HepG2 (cell line): ENCODE measurements at regions not wholly inside any gene's neighbourhood (a gene's known extent, or its start where the extent isn't known, plus 50 kb on each side); places are given as distances from the start of the nearest gene placed in this dataset.

Experiments
- BRD4 ChIP-seq: sonication (generic); formaldehyde crosslinking; IDR thresholded peaks from 2 replicates; pipeline ENCODE4 v1.4.0; 2020; ENCODE audit warnings: missing genetic modification reagents
- CREB3 ChIP-seq: sonication (generic); formaldehyde crosslinking; IDR thresholded peaks from 2 replicates; pipeline ENCODE4 v1.5.0; 2020; ENCODE audit warnings: missing genetic modification reagents
- GLMP ChIP-seq: sonication (generic); formaldehyde crosslinking; IDR thresholded peaks from 2 replicates; pipeline ENCODE4 v1.9.0; 2021; ENCODE audit warnings: missing genetic modification reagents, mild to moderate bottlenecking, borderline replicate concordance
- IRF2 ChIP-seq: IDR thresholded peaks from 2 replicates; pipeline ENCODE4 v1.6.1; 2018; ENCODE audit warnings: missing genetic modification reagents, missing compliant biosample characterization
- KLF15 ChIP-seq: sonication (generic); formaldehyde crosslinking; IDR thresholded peaks from 2 replicates; pipeline ENCODE4 v1.8.1; 2023; ENCODE audit warnings: borderline replicate concordance, mild to moderate bottlenecking, inconsistent platforms, missing genetic modification reagents, mixed read lengths
- MLLT10 ChIP-seq: sonication (generic); formaldehyde crosslinking; IDR thresholded peaks from 2 replicates; pipeline ENCODE4 v1.4.0; 2020; ENCODE audit warnings: missing genetic modification reagents
- PCBP2 ChIP-seq: fragments of 200-400 bp; formaldehyde crosslinking; optimal IDR thresholded peaks from 2 replicates; pipeline ENCODE3; 2018; ENCODE audit warnings: low read length, low read depth; ENCODE audit not compliant: poor library complexity, severe bottlenecking
- SIX4 ChIP-seq: sonication (generic); formaldehyde crosslinking; IDR thresholded peaks from 2 replicates; pipeline ENCODE4 v1.4.0; 2020; ENCODE audit warnings: missing genetic modification reagents
- TERF1 ChIP-seq: sonication (generic); formaldehyde crosslinking; IDR thresholded peaks from 2 replicates; pipeline ENCODE4 v1.8.0; 2022; ENCODE audit warnings: mild to moderate bottlenecking, missing genetic modification reagents, moderate library complexity
- THYN1 ChIP-seq: sonication (generic); formaldehyde crosslinking; IDR thresholded peaks from 2 replicates; pipeline ENCODE4 v1.8.1; 2023; ENCODE audit warnings: low read depth, mild to moderate bottlenecking, moderate library complexity, missing genetic modification reagents, borderline replicate concordance
- ZFP36 ChIP-seq: fragments of 150-350 bp; IDR thresholded peaks from 2 replicates; pipeline ENCODE4 v1.6.1; 2018; ENCODE audit warnings: borderline replicate concordance, low read length, low read depth; ENCODE audit not compliant: partially characterized antibody
- ZMYM2 ChIP-seq: sonication (generic); formaldehyde crosslinking; IDR thresholded peaks from 2 replicates; pipeline ENCODE4 v1.8.0; 2022; ENCODE audit warnings: mild to moderate bottlenecking, missing genetic modification reagents
- ZNF318 ChIP-seq: sonication (generic); formaldehyde crosslinking; IDR thresholded peaks from 2 replicates; pipeline ENCODE4 v1.4.0; 2020; ENCODE audit warnings: mild to moderate bottlenecking, missing genetic modification reagents
- ZNF570 ChIP-seq: sonication (generic); formaldehyde crosslinking; IDR thresholded peaks from 2 replicates; pipeline ENCODE4 v1.4.0; 2020; ENCODE audit warnings: mild to moderate bottlenecking, missing genetic modification reagents, borderline replicate concordance
- ZNF737 ChIP-seq: sonication (generic); formaldehyde crosslinking; IDR thresholded peaks from 2 replicates; pipeline ENCODE4 v1.5.0; 2020; ENCODE audit warnings: missing genetic modification reagents, mild to moderate bottlenecking, borderline replicate concordance
- ZNF768 ChIP-seq: sonication (generic); formaldehyde crosslinking; IDR thresholded peaks from 2 replicates; pipeline ENCODE4 v1.4.0; 2020; ENCODE audit warnings: missing genetic modification reagents
- ZNF777 ChIP-seq: sonication (generic); formaldehyde crosslinking; IDR thresholded peaks from 2 replicates; pipeline ENCODE4 v1.4.0; 2020; ENCODE audit warnings: missing genetic modification reagents
- ZNF883 ChIP-seq: sonication (generic); formaldehyde crosslinking; IDR thresholded peaks from 2 replicates; pipeline ENCODE4 v1.5.1; 2020; ENCODE audit warnings: mild to moderate bottlenecking, missing genetic modification reagents; ENCODE audit errors: not compliant biosample characterization

GRCh38 chr2:134119713-134120405, 134.0 kb upstream of the MGAT5 start (continued):
- TF ChIP-seq ZNF318 (CRISPR knock-in tag) (no peak), GLMP (CRISPR knock-in tag) (no peak), ZNF768 (CRISPR knock-in tag) (peak; percentile 80), IRF2 (CRISPR knock-in tag) (peak; percentile 62), SIX4 (CRISPR knock-in tag) (0 out of 2 replicates have a peak, but pooled peaks have one; percentile 52), TERF1 (CRISPR knock-in tag) (no peak), ZNF570 (no peak), BRD4 (peak; percentile 84; the same call in 1 of the 2 replicates), MLLT10 (CRISPR knock-in tag) (no peak), KLF15 (CRISPR knock-in tag) (no peak; the same call in 1 of the 2 replicates), PCBP2 (no peak), ZFP36 (no peak), THYN1 (no peak), ZNF777 (CRISPR knock-in tag) (peak; percentile 79), ZMYM2 (CRISPR knock-in tag) (no peak), ZNF883 (CRISPR knock-in tag) (peak; percentile 40), CREB3 (CRISPR knock-in tag) (no peak; the same call in 1 of the 2 replicates), ZNF737 (CRISPR knock-in tag) (no peak)
